Ovary (tissue), 3 donors: ENCODE measurements at regions not wholly inside any gene's neighbourhood (a gene's known extent, or its start where the extent isn't known, plus 50 kb on each side); places are given as distances from the start of the nearest gene placed in this dataset.

Experiments
- EP300 ChIP-seq: sonication (generic); formaldehyde crosslinking; IDR thresholded peaks from one replicate; pipeline ENCODE4 v1.6.1; 2017; ENCODE audit warnings: antibody characterized with exemption
- POLR2A ChIP-seq: fragments of 450-650 bp; IDR thresholded peaks from one replicate; pipeline ENCODE4 v1.6.1; 2017; ENCODE audit warnings: antibody characterized with exemption, mild to moderate bottlenecking, moderate library complexity
- TF ChIP-seq, protein P1 (sequence below), 3 donors: fragments of 450-650 bp in 2 of 3; fragments of 200-600 bp in 1 of 3; IDR thresholded peaks; one replicate each; pipeline versions ENCODE4 v1.5.1 to v1.8.0; 2016 to 2022; ENCODE audit warnings: antibody characterized with exemption in 3 of 3, mild to moderate bottlenecking in 1 of 3
- donor health status: DM: no; HTN: no; CAD: no.

DNA sequence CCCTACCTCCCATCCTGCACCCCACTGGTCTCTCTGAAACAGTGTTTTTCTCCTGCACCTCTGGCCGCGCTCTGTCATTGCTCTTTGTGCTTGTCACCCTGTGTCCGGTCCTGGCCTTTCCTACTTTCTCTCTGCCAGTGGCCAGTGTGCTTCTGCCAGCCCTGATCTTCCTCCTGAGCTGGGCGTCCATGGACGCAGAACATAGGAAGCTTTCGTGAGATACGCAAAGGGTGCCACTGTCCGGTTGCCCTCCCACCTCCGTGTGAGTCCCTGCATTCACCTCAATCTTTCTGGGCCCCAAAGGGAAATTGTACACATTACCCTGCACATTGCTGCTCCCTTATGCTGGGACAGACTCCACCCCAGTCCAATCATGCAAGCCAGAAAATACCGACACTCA lies 105.7 kb upstream of the SOX1 start:
- TF ChIP-seq EP300 (no peak), POLR2A (no peak)
- TF ChIP-seq, protein P1, sequence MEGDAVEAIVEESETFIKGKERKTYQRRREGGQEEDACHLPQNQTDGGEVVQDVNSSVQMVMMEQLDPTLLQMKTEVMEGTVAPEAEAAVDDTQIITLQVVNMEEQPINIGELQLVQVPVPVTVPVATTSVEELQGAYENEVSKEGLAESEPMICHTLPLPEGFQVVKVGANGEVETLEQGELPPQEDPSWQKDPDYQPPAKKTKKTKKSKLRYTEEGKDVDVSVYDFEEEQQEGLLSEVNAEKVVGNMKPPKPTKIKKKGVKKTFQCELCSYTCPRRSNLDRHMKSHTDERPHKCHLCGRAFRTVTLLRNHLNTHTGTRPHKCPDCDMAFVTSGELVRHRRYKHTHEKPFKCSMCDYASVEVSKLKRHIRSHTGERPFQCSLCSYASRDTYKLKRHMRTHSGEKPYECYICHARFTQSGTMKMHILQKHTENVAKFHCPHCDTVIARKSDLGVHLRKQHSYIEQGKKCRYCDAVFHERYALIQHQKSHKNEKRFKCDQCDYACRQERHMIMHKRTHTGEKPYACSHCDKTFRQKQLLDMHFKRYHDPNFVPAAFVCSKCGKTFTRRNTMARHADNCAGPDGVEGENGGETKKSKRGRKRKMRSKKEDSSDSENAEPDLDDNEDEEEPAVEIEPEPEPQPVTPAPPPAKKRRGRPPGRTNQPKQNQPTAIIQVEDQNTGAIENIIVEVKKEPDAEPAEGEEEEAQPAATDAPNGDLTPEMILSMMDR (IDR thresholded peaks at IDR 0.05) = no peak
